ENCODE measurements at regions not wholly inside any gene's neighbourhood (a gene's known extent, or its start where the extent isn't known, plus 50 kb on each side); places are given as distances from the start of the nearest gene placed in this dataset.

- DNase-seq: no peak
Measured at GRCh38 chr11:71070490-71071453, 181.6 kb downstream of the SHANK2 start.

DNA sequence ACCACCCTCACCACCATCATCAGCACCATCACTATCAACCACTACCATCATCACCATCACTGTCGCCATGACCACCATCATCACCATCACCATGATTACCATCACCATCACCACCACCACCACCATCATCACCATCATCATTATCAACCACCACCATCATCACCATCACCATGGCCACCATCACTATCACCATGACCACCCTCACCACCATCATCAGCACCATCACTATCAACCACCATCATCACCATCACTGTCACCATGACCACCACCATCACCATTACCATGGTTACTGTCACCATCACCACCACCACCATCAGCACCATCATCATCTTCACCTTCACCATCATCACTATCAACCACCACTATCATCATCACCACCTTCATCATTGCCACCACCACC, 183.4 kb downstream of the SHANK2 start:
- no peak for DNase-seq

DNA sequence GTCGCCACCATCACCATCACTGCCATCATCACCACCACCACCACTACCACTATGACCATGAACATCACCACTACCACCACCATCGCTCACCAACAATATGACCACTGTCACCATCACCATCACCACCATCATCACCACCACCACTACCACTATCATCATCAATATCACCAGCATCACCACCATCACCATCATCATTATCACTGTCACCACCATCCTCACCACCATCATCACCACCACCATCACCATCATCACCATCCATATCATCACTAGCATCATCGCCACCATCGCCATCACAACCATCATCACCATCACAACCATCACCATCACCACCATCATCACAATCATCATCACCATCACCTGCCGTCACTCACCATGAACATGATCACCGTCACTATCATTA, 184.6 kb downstream of the SHANK2 start:
- no peak for DNase-seq

- no peak for DNase-seq
Measured at GRCh38 chr11:71066311-71066710, 186.1 kb downstream of the SHANK2 start.

GRCh38 chr11:71065841-71066240, 186.5 kb downstream of the SHANK2 start:
- no peak for DNase-seq

DNA sequence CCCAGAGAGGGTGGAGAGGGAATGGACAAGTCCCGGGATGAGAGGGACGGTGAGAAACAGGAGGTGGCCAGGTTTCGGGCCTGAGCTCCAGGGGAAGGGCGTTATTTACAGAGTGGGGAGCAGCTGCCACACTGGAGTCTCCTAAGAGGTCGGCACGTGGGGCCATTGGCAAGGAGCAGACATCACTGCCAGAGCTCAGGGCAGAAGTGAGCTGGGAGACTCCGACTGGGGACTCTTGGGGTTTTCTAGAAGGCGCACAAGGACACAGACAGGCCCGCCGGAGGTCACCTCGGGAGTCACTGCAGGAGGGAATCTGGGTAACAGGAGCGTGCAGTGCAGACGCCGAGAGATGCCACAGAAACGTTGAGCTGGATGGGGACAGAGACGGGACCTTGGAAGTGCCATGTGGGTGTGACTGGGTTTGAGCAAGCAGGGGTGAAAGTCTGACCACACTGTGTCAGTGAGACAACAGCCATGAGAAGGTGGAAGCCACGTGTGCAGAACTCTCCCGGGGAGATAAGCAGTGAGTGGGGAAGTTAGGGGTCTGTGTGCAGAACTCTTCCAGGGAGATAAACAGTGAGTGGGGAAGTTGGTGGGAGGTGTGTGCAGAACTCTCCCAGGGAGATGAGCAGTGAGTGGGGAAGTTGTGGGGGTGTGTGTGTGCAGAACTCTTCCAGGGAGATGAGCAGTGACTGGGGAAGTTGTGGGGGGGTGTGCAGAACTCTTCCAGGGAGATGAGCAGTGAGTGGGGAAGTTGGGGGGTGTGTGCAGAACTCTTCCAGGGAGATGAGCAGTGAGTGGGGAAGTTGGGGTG, 187.5 kb downstream of the SHANK2 start:
- DNase-seq: no peak

DNA sequence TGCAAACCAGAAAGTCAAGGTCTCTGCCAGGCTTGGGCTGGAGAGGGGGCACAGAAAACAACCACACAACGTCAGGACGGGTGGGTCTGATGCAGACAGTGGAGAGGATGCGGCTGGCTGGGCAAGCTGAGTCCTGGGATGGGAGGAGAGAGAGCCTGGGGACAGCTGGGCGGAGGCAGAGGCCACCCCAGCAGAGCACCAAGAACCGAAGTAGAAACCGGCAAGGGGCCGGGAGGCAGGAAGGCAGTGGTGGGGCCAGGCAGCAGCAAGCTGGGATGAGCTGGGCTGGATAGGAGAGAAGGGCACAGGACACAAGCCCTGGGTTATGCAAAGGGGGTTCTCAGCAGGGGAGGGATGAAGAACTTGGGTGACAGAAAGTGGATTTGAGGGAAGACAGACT, 188.2 kb downstream of the SHANK2 start:
- DNase-seq: no peak

GRCh38 chr11:71063129-71063528, 189.2 kb downstream of the SHANK2 start:
- no peak for DNase-seq

GRCh38 chr11:71062199-71062598, 190.2 kb downstream of the SHANK2 start:
- no peak for DNase-seq

DNA sequence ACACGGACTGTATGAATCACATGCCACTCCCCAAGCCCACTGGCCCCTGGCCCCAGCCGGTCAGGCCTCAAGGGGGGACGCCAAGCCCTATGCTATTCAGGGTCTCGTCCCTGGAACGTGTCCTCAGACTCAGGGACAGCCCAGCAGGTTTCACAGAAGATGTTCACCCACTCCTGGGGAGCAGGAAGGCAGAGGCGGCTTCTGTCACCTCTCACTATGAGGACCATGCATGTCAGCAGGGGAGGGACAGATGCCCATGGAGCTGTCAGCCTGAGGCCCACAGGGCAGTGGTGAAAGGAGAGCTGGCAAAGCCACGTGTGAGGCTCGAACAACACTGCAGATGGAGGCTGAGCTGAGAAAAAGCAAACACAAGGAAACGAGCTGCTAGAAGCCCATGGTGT, 192.0 kb downstream of the SHANK2 start:
- DNase-seq: no peak

DNA sequence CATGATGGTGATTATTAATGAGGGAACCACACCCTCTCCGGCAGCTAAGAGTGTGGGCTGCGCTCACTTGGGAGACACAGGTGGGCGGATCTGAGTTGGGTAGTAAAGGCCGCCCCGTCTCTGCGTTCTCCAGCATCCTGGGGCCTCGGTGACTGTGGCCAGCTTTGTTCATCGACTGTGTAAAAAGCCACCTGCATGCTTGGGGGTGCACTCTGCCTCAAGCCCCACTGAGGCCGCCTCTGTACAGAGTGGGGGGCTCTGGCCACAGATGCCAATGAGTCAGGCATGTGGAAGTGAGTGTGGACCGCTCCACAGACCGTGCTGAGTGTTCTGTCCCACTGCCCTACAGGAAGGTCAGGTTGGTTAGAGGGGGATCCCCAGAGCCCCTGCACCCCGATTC, 192.7 kb downstream of the SHANK2 start:
- no peak for DNase-seq

DNA sequence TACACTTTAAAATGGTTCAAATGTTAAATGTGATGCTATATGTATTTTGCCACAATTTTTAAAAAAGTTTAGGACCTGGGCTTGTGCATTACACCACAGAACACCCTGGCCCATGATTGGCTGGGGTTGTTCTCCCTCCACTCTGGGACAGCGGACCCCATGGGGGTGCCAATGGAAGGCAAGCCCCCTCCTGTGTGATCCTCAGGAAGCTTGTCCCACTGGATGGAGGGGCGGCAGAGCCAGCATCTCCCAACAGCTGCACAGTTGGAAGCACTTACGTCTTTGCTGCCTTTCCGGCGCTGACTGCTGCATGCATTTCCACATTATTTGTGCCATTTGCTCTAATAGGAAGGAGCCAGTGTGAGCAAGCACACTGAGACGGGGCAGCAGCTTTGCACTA, 196.5 kb downstream of the SHANK2 start:
- no peak for DNase-seq

All from hippocampal formation (tissue), 2 donors.